ENCODE measurements at regions not wholly inside any gene's neighbourhood (a gene's known extent, or its start where the extent isn't known, plus 50 kb on each side); places are given as distances from the start of the nearest gene placed in this dataset.

- H3K9me3 ChIP-seq (ENCODE audit: control insufficient read depth in 1 of 2, insufficient read depth in 1 of 2, low read depth in 1 of 2, low read length in 2 of 2): peaks cover 12% of the 10 kb centered on the region in 2 experiments; a peak in 2 of 4 replicates
- H3K36me3 ChIP-seq (ENCODE audit: control insufficient read depth in 1 of 2, insufficient read depth in 2 of 2, low read length in 2 of 2): no peaks in the 10 kb centered on the region
- intact Hi-C loops (cut with micrococcal nuclease): no loop called here
- CTCF ChIA-PET: no interaction called here
- no peak for DNase-seq (ENCODE audit: low read depth, low spot score)
- no peak overlapping the region for H3K4me3 ChIP-seq (replicated peaks in 1 of 2; ENCODE audit: low read depth in 1 of 2, low read length in 2 of 2)
- H3K4me1 ChIP-seq (ENCODE audit: control insufficient read depth in 1 of 2, insufficient read depth in 2 of 2, low read length in 2 of 2): no peaks in the 10 kb centered on the region
- no peak overlapping the region for H3K27ac ChIP-seq (ENCODE audit: low read depth, low read length)
- no peak for ATAC-seq
- H4K20me1 ChIP-seq (ENCODE audit: insufficient read depth): no peaks in the 10 kb centered on the region
- RAD21 ChIA-PET (ENCODE audit: low non-redundant PET in 1 of 2, low total read pairs in 2 of 2, uncharacterized antibody in 2 of 2, unreplicated experiment in 2 of 2): no interaction called here
- no peaks in the 10 kb centered on the region for H3K79me2 ChIP-seq (ENCODE audit: insufficient read depth, low read length)
- H2AFZ ChIP-seq (ENCODE audit: low read depth, low read length, poor library complexity, severe bottlenecking): no peak overlapping the region
- POLR2A ChIA-PET: no interaction called here
- no peak for TF ChIP-seq ZBTB33 (IDR thresholded peaks at IDR 0.05; ENCODE audit: extremely low read depth, insufficient replicate concordance, low read length)
- no peak for TF ChIP-seq ELF1 (IDR thresholded peaks at IDR 0.05; ENCODE audit: borderline replicate concordance, low read depth)
- TF ChIP-seq MAX (IDR thresholded peaks at IDR 0.05): no peak
- TF ChIP-seq ZNF274 (IDR thresholded peaks at IDR 0.05; ENCODE audit: low read depth, low read length): no peak
- no peak for TF ChIP-seq EGR1 (IDR thresholded peaks at IDR 0.05; ENCODE audit: low read depth)
- no peak for TF ChIP-seq SRF (IDR thresholded peaks at IDR 0.05; ENCODE audit: low read depth)
- no peak for TF ChIP-seq EZH2 (IDR thresholded peaks at IDR 0.05)
- TF ChIP-seq ZFX (IDR thresholded peaks at IDR 0.05): no peak
- TF ChIP-seq RAD21 (IDR thresholded peaks at IDR 0.05; ENCODE audit: low read depth): no peak
- no peak for TF ChIP-seq REST (IDR thresholded peaks at IDR 0.05; ENCODE audit: low read depth)
- no peaks in the 10 kb centered on the region for H3K9me2 ChIP-seq (ENCODE audit: insufficient read depth)
- BruUV-seq (replicated peaks): no TSS peak
- no peak overlapping the region for H3K4me2 ChIP-seq (ENCODE audit: low read length)
- H3K27me3 ChIP-seq (ENCODE audit: insufficient read depth, low read length): no peaks in the 10 kb centered on the region
- H3K9ac ChIP-seq (ENCODE audit: low read length): no peak overlapping the region
These were observed 422.2 kb upstream of the ANKRD30A start for GRCh38 chr10:36703179-36703578.
